NCI-H748 (cell line): ENCODE measurements at regions not wholly inside any gene's neighbourhood (a gene's known extent, or its start where the extent isn't known, plus 50 kb on each side); places are given as distances from the start of the nearest gene placed in this dataset.

ENCODE experiments used
- DNase-seq: peaks from one replicate; lab custom pipeline; 2025; ENCODE audit not compliant: unreplicated experiment; lab: John Stamatoyannopoulos, UW

DNA sequence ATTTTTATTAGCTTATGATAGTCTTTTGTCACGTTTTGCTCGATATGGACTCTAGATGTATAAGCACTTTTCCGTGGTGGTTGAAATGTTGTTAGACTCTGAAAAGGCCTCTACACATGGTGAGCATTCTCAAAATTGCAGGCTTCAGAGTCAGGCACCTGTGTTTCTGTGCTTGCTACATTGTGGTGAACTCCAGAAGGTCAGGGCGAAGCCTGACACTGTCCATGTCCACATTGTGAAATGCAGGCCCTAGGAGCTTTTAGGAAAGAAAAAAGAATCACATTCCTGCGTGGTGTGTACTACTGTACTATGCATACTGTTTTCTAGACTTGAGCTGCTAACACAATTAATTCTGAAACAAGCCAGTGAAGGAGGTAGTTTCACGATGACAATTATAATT, 86.3 kb downstream of the HS3ST1 start:
- DNase-seq, result no peak

DNA sequence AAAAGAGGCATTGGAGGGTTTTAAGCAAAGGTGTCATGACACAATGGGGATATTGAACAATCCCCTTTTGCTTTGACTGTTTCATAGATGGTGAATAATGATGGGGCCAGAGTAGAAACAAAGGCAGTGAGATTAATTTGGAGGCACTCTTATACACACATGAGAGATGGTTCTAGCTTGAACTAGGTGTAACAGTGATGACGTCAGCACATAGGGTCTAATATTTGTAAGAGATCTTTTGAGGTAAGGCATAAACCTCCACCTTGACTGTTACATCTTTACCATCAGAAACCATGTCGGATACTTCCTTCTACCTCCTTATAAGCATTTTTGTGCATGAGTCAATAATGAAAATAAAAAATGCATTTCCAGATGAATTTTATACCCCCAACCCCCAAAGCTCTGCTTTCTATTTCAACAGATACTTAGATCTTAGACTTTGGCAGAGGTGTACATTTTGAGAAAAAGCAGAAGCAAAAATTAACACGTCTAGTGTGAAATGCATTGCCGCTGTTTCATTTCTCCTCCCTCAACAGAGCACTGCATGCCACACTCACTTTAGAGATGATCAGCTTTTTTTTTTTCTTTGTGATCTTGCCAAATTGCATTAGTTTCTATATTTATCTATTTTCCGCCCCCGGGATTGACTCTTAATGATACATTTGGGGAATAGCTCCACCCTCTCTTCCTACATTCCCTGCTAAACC, 87.2 kb downstream of the HS3ST1 start:
- no peak for DNase-seq

DNA sequence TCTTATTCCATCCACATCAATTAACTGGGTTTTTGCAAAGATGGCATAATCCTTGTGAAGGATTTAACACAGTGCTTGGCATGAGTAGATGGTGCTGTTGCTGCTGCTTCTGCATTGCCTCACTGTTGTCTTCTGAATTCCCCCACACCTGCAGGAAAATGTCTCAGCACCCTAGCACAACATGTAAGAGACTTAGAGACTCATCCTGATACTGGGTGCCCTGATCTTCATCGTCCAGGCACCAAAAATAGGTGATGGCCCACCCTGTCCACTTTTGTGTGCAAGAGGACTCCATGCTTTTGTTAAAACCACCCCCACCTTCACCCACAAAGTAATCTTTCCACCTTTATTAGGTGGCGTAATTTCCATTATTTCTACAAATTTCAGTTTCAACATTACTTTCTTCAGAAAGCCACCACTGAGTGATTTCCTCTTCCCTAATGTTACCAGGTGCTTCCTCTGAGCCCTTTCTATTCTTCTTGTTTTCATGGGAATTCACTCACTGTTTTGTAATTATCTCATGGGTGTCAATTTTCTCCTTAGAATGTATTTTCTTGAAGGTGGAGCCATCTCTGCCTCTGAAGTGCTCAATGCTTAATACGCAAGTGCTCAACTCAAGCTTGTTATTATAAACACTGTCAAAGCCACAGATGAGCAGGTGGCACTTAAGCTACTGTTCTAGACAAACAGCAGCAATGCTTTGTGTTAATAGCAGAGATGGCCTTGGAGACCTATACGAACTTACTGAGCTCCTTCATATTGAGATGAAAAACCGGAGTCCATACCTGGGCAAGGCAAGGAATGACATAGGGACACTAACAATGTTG, 89.5 kb downstream of the HS3ST1 start:
- DNase-seq, result peak; percentile 83

DNA sequence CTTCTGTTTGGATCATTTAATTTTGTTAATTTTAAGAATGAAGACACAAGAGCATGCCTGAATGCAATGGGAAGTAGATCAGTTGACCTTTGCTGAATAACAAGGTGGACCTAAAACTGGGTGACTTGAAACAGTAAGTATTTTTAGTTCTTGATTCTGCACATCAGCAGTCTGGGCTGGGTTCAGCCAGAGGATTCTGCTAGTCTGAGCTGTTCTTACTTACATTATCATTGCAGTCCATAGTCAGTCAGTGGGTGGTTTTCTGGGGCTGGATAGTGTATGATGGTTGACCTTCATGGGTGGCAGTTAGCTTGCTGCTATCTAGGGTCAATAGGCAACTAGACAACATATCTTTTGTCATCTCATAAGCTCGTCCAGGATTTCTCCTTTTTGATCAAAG, 91.4 kb downstream of the HS3ST1 start:
- no peak for DNase-seq

- DNase-seq, result no peak
Observed at GRCh38 chr4:11336435-11336834, 92.3 kb downstream of the HS3ST1 start.

GRCh38 chr4:11334887-11335286, 93.8 kb downstream of the HS3ST1 start:
- DNase-seq, result no peak

DNA sequence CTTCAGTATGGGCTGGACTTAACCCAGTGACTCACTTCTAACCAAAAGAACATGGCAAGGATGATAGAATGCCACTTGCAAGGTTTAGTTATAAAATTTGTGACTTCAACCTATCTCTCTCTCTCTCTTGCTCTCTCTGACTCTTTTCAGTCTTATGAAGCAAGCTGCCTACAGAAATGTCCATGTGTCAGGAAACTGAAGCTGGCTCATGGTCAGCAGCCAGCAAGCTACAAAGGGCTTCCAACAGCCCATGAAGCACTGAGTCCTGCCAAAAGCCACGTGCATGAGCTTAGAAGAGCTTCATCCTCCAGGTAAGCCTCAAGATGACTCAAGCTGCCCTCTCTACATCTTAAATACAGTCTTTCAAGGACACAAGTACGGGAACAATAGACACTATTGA, 100.3 kb downstream of the HS3ST1 start:
- DNase-seq, result no peak

DNA sequence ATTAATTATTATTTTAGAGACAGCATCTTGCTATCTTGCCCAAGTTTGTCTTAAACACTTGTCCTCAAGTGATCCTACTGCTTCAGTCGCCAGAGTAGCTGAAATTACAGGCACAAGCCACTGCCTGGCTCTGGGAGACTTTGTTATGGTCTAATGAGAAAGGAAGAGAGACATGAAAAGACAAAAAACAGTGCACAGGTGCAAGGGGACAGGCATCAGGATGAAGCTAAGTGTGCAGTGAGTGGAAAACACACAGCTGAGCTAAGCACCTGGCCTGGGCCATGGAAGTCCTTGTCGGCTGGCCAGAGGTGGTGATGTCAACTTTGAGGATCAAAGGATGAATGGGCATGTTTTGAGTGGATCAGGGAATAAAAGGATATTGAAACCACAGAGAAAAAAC, 102.7 kb downstream of the HS3ST1 start:
- DNase-seq, result no peak

- no peak for DNase-seq
Observed at GRCh38 chr4:11323771-11324170, 104.9 kb downstream of the HS3ST1 start.

GRCh38 chr4:11313157-11313943, 115.3 kb downstream of the HS3ST1 start:
- DNase-seq, result no peak

- no peak for DNase-seq
Observed at GRCh38 chr4:11312389-11312788, 116.3 kb downstream of the HS3ST1 start.

DNA sequence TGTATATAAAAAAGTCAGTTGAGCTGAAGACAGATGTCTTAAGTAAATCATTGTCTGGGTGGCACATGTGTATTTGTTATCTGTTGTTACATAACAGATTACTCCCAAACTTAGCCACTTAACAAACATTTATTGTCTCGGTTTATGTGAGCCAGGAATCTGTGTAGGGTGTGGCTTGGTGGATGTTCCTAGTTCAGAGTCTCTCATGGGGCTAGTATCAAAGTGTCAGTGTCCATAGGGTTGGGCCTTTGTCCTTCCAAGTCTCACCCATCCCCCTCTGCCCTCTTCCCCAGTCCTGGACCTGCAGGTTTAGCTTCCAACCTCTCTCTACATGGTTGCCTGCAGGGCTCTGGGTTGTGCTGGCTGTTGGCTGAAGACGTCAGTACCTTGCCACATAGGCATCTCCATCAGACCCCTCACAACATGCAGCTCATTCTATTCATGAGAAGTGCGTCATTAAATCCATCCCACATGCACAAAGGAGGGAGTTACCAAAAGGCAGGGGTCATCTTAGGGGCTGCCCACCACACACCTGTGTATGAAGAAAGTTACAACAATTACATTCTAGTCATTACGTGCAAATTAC, 127.5 kb downstream of the HS3ST1 start:
- no peak for DNase-seq

DNA sequence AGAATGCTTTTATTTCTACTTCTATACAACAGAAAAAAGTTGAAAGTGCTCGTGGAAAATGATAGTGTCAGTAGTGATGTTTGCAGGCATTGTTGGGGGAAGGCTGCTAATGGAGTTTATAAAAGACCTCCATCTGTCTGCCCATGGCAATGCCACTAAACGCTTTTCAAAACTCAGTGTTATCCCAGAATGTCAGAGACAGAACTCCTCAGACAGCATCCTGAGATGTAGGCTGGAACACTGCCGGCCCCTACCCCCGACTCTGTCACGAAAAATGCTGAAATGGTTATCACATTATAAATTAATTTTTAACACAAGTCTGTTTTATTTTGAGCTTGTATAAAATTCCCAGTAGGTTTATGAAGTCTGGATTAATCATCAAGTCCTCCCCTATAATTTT, 128.9 kb downstream of the HS3ST1 start:
- DNase-seq, result no peak

DNA sequence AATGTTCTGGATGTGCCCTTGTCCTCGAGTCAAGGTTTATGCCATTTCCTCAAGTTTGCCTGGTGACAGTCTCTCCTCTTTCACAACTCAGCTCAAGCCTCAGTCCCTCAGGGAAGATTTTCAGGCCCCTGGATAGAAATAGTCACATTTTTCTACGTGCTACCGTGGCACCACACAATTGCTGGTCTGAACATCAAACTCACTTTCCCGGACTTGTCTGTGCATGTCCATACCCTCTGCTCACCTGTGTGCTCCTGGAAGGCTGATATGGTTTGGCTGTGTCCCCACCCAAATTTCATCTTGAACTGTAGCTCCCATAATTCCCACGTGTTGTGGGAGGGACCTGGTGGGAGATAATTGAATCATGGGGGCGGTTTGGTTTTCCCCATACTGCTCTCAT, 129.7 kb downstream of the HS3ST1 start:
- no peak for DNase-seq

DNA sequence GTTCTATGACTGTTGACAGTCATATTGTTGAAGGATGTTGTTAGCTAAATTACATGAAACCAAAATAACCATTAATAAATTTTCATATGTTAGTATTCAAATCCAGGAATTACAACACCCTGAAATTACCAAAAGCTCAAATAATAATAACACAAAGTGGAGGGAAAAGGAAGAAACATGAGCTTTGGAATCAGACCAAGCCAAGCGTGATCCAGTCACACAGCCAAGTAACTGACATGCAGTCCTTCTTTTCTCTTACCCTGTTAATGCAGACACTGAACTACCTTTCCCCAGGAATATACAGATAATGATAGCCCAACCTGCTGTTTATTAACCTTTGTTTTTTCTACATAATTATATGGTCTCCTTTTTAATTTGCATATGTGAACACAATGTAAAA, 130.2 kb downstream of the HS3ST1 start:
- no peak for DNase-seq

DNA sequence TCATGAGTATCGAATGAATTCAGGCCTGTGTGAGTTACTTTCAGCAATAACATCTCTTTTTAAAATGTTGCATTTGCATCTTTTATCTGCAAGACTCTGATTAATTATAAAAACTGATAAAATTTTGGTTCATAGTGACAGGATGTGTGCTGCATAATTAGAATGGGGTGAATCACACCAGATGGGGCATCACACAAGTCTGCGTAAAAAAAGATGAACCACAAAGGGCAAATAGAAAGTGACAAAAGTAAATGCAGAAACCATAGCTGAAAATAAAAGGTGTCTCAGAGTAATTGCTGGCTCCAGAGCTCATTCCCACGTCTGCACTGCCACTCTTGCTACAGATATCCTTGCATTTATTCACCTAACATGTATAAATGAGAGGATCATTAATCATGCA, 131.1 kb downstream of the HS3ST1 start:
- no peak for DNase-seq

DNA sequence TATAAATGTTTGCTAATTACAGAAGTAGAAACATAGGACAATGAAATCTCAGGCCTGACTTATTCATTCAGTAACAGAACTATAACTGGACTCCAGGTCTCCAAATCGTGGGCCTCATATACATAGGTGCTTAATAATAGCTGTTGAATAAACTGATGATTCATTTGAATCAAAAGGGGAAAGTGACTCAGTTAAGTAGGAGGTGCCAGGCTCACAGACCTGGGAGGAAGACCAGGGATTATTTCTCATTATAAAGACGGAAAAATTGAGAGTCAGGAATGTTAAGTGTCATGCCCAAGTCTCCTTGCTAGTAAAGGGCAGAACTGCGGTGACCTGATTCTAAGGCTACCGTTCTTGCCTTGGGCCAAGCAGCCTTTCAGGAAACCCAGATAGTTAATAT, 131.5 kb downstream of the HS3ST1 start:
- DNase-seq, result no peak

DNA sequence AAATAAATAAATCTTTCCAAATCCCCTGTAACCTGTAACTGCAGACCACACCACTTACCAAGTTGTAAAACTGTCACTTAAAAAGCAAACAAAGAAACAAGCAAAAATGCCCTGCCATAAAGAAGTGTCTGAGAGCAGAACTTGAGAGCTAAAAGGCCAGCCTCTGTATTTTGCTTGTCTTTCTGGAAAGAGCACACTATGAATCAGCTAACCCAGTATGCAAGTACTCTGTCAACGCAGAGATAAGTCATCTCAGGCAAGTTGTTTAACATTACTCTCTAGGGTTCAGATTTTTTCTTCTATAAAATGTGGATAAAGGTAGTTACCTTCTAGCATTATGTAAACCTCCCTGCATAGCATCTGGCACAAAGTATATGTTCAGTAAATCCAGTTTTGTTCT, 134.8 kb downstream of the HS3ST1 start:
- no peak for DNase-seq

- no peak for DNase-seq
Observed at GRCh38 chr4:11287055-11287454, 141.6 kb downstream of the HS3ST1 start.

- no peak for DNase-seq
Observed at GRCh38 chr4:11286533-11286932, 142.2 kb downstream of the HS3ST1 start.

DNA sequence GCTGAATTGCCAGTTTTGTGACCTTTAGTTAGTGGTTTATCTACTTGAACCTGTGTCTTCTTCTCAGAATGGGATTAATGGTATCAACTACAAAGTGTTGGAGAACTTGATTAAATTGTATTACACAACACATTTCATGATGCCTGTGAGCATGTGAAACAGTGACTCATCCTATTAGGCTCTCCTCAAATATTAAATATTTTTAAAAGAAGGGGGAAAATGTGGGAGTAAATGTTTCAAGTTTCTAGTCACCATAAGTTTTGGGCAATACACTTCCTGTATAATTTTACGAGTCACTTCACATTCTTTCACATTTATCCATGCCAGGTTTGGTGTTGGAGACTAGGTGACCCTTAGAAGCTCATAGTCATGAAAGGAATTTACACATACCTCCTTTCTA, 147.0 kb downstream of the HS3ST1 start:
- no peak for DNase-seq
